Neural progenitor cell (in vitro differentiated cells): ENCODE measurements at regions not wholly inside any gene's neighbourhood (a gene's known extent, or its start where the extent isn't known, plus 50 kb on each side); places are given as distances from the start of the nearest gene placed in this dataset.

ENCODE experiments used
- EZH2 ChIP-seq: fragments of 200-600 bp; sonication (generic); IDR thresholded peaks from 2 replicates; pipeline ENCODE4 v1.6.1; 2017; ENCODE audit warnings: antibody characterized with exemption, mild to moderate bottlenecking, moderate library complexity
- EZH2phosphoT487 ChIP-seq: fragments of 200-600 bp; sonication (generic); IDR thresholded peaks from 2 replicates; pipeline ENCODE4 v1.6.1; 2017; ENCODE audit warnings: antibody characterized with exemption
- TF ChIP-seq, protein P1 (sequence below): fragments of 200-600 bp; sonication (generic); IDR thresholded peaks from 2 replicates; pipeline ENCODE4 v1.5.1; 2017; ENCODE audit warnings: antibody characterized with exemption, mild to moderate bottlenecking

DNA sequence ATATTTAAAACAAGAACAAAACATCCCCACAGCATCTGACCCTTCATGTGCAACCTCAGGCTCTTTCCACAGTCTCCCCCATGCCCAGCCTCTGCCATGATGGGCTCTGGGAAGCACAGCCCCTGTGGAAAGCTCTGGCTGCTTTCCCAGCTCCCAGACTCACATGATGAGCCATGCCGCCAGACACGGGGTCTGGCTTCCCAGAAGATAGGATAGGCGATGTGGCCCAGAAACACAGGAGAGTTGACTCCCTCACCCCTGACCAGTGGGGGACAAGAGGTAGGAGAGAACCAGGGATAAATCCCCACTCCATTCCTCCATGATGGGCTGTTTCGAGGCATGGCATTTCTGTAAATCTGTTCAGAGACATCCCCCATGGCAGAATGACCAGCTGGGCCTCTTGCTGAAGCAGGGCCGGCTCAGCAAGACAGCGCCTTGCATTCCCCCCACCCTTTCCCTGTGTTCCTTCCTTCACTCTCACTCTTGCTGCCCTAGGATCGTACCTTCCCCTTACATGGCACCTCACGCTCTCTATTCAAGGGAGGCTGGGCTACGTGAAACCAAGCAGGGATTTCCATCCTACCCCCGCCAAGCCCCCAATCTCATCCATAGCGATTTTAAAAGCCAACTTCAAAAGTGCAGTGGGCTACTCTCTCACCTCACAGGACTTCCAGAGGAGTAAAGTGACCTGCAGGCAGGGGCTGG is 192.4 kb downstream of the ABHD5 start:
- TF ChIP-seq EZH2phosphoT487 (no peak), EZH2 (no peak)
- TF ChIP-seq, protein P1, sequence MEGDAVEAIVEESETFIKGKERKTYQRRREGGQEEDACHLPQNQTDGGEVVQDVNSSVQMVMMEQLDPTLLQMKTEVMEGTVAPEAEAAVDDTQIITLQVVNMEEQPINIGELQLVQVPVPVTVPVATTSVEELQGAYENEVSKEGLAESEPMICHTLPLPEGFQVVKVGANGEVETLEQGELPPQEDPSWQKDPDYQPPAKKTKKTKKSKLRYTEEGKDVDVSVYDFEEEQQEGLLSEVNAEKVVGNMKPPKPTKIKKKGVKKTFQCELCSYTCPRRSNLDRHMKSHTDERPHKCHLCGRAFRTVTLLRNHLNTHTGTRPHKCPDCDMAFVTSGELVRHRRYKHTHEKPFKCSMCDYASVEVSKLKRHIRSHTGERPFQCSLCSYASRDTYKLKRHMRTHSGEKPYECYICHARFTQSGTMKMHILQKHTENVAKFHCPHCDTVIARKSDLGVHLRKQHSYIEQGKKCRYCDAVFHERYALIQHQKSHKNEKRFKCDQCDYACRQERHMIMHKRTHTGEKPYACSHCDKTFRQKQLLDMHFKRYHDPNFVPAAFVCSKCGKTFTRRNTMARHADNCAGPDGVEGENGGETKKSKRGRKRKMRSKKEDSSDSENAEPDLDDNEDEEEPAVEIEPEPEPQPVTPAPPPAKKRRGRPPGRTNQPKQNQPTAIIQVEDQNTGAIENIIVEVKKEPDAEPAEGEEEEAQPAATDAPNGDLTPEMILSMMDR = no peak
